Fibroblast of skin of back (primary cell): ENCODE measurements at regions not wholly inside any gene's neighbourhood (a gene's known extent, or its start where the extent isn't known, plus 50 kb on each side); places are given as distances from the start of the nearest gene placed in this dataset.
"Not testable (repeated sequence)": the region's sequence is repeated elsewhere in the genome, so short reads cannot be mapped to it uniquely, and the experiment has no call there.

Experiments
- DNase-seq: peaks from one replicate; pipeline ENCODE4 v3.0.0-alpha.2; 2013

GRCh38 chr14:22386924-22387775, 201.9 kb downstream of the DAD1 start:
- DNase-seq: peak; percentile 76

- DNase-seq: no peak
Measured at GRCh38 chr14:22384974-22385526, 204.0 kb downstream of the DAD1 start.

GRCh38 chr14:22384167-22384549, 204.9 kb downstream of the DAD1 start:
- no peak for DNase-seq

GRCh38 chr14:22383515-22384166, 205.4 kb downstream of the DAD1 start:
- no peak for DNase-seq

- no peak for DNase-seq
Measured at GRCh38 chr14:22382955-22383354, 206.1 kb downstream of the DAD1 start.

- no peak for DNase-seq
Measured at GRCh38 chr14:22382395-22382794, 206.6 kb downstream of the DAD1 start.

GRCh38 chr14:22381766-22382165, 207.3 kb downstream of the DAD1 start:
- no peak for DNase-seq

- no peak for DNase-seq
Measured at GRCh38 chr14:22381408-22381760, 207.6 kb downstream of the DAD1 start.

- DNase-seq: peak; percentile 81
Measured at GRCh38 chr14:22380571-22381407, 208.2 kb downstream of the DAD1 start.

GRCh38 chr14:22379727-22380126, 209.3 kb downstream of the DAD1 start:
- peak; percentile 75 for DNase-seq

GRCh38 chr14:22378181-22378580, 210.8 kb downstream of the DAD1 start:
- no peak for DNase-seq

GRCh38 chr14:22375321-22375930, 213.6 kb downstream of the DAD1 start:
- DNase-seq: peak; percentile 59

GRCh38 chr14:22370084-22370847, 218.8 kb downstream of the DAD1 start:
- DNase-seq: peak; percentile 10

GRCh38 chr14:22358726-22359125, 230.3 kb downstream of the DAD1 start:
- DNase-seq: no peak

GRCh38 chr14:22349281-22349680, 239.7 kb downstream of the DAD1 start:
- DNase-seq: not testable (repeated sequence)

- no peak for DNase-seq
Measured at GRCh38 chr14:22344673-22345072, 244.4 kb downstream of the DAD1 start.

GRCh38 chr14:22344209-22344608, 244.8 kb downstream of the DAD1 start:
- DNase-seq: not testable (repeated sequence)

GRCh38 chr14:22341049-22341448, 248.0 kb downstream of the DAD1 start:
- DNase-seq: no peak

- DNase-seq: peak; percentile 23
Measured at GRCh38 chr14:22338917-22339715, 249.9 kb downstream of the DAD1 start.

- no peak for DNase-seq
Measured at GRCh38 chr14:22338381-22338780, 250.6 kb downstream of the DAD1 start.

GRCh38 chr14:22337938-22338337, 251.1 kb downstream of the DAD1 start:
- no peak for DNase-seq
